ENCODE measurements at regions not wholly inside any gene's neighbourhood (a gene's known extent, or its start where the extent isn't known, plus 50 kb on each side); places are given as distances from the start of the nearest gene placed in this dataset.
"Not testable (repeated sequence)": the region's sequence is repeated elsewhere in the genome, so short reads cannot be mapped to it uniquely, and the experiment has no call there.

DNA sequence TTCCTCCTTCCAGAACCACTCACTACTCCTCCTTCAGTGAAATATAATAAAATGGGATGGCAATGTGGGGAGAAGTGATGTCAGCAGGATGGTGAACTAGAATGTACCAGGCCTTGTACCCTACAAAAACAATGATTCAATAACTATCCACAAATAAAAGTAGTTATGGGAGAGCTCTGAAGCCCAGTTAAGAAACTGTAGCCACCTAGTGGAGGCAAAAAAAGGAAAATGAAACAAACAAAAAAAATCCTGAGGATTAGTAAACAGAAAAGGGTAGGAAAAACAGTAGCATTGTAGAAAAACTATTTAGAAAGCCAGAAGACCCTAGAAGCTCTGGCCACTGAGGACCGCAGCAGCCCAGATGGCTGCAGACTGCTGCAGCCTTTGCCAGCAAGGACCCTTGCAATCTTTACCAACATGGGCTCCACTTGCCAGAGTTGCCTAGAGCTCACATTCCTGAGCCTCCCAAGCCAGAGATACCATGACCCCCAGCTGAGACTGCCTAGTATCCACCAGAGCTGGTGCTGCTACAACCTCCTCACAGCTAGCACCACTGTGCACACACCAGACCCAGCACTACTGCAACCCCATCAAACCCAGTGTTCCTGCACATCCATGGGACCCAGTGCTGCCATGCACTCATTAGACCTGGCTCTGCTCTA lies 259.7 kb upstream of the MSX2 start:
- Histone ChIP-seq H3K4me3 (no peak overlapping the region), H3K9me3 (no peaks in the 10 kb centered on the region), H3K36me3 (no peaks in the 10 kb centered on the region), H3K27me3 (no peaks in the 10 kb centered on the region), H3K27ac (no peak overlapping the region), H3K4me1 (no peaks in the 10 kb centered on the region)
- in situ Hi-C loops (cut with MboI; ENCODE audit: low sequenced_read_pairs in 4 of 4): no loop called here
- DNase-seq (no peak), ATAC-seq (no peak)
- intact Hi-C loops (cut with DNase I; ENCODE audit: low total_unique reads): no loop called here
- no peak for TF ChIP-seq POLR2A (IDR thresholded peaks at IDR 0.05)
- TF ChIP-seq, protein P1, sequence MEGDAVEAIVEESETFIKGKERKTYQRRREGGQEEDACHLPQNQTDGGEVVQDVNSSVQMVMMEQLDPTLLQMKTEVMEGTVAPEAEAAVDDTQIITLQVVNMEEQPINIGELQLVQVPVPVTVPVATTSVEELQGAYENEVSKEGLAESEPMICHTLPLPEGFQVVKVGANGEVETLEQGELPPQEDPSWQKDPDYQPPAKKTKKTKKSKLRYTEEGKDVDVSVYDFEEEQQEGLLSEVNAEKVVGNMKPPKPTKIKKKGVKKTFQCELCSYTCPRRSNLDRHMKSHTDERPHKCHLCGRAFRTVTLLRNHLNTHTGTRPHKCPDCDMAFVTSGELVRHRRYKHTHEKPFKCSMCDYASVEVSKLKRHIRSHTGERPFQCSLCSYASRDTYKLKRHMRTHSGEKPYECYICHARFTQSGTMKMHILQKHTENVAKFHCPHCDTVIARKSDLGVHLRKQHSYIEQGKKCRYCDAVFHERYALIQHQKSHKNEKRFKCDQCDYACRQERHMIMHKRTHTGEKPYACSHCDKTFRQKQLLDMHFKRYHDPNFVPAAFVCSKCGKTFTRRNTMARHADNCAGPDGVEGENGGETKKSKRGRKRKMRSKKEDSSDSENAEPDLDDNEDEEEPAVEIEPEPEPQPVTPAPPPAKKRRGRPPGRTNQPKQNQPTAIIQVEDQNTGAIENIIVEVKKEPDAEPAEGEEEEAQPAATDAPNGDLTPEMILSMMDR (IDR thresholded peaks at IDR 0.05 in 4 of 5, conservative IDR thresholded peaks at IDR 0.05 in 1 of 5): no peak

DNA sequence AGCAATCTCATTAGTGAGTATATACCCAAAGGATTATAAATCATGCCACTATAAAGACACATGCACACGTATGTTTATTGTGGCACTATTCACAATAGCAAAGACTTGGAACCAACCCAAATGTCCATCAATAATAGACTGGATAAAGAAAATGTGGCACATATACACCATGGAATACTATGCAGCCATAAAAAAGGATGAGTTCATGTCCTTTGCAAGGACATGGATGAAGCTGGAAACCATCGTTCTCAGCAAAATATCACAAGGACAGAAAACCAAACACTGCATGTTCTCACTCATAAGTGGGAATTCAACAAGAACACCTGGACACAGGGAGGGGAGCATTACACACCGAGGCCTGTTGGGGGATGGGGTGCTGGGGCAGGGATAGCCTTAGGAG lies 252.9 kb upstream of the MSX2 start:
- H3K36me3 ChIP-seq; H3K9me3 ChIP-seq; H3K27ac ChIP-seq; H3K4me3 ChIP-seq; in situ Hi-C loops (cut with MboI; ENCODE audit: low sequenced_read_pairs in 4 of 4); intact Hi-C loops (cut with DNase I; ENCODE audit: low total_unique reads); ATAC-seq; H3K27me3 ChIP-seq; DNase-seq; H3K4me1 ChIP-seq: not testable (repeated sequence)

DNA sequence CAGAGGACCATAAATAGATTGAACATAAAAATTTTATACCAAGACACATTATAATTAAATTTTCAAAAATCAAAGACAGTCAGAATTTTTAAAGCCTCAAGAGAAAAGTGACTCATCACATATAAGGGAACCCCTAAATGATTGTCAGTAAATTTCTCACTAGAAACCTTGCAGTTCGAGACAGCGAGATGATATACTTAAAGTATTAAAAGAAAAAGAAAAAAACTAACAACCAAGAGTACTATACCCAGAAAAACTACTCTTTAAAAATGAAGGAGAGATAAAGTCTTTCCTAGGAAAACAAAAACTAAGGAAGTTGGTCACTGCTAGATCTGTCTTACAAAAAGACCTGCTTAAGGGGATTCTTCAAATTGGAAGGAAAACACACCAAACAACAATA lies 251.4 kb upstream of the MSX2 start:
- Histone ChIP-seq H3K4me3 (no peak overlapping the region), H3K27ac (no peak overlapping the region), H3K27me3 (no peaks in the 10 kb centered on the region), H3K36me3 (no peaks in the 10 kb centered on the region), H3K4me1 (no peaks in the 10 kb centered on the region), H3K9me3 (peaks cover 0 to 8% (median 0%) of the 10 kb centered on the region in 3 donors)
- intact Hi-C loops (cut with DNase I; ENCODE audit: low total_unique reads): no loop called here
- no peak for ATAC-seq
- in situ Hi-C loops (cut with MboI; ENCODE audit: low sequenced_read_pairs in 4 of 4): no loop called here
- no peak for DNase-seq
- TF ChIP-seq POLR2A (IDR thresholded peaks at IDR 0.05): no peak
- TF ChIP-seq, protein P1 (IDR thresholded peaks at IDR 0.05 in 4 of 5, conservative IDR thresholded peaks at IDR 0.05 in 1 of 5): no peak

DNA sequence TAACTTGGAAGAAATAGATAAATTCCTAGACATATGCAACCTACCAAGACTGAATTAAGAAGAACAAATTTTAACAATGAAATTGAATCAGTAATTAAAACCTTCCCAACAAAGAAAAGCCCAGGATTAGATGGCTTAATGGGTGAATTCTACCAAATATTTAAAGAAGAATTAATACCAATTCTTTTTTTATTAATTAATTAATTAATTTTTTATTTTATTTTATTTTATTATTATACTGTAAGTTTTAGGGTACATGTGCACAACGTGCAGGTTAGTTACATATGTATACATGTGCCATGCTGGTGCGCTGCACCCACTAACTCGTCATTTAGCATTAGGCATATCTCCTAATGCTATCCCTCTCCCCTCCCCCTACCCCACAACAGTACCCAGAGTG lies 248.4 kb upstream of the MSX2 start:
- DNase-seq; in situ Hi-C loops (cut with MboI; ENCODE audit: low sequenced_read_pairs in 4 of 4); H3K27me3 ChIP-seq; ATAC-seq; H3K9me3 ChIP-seq; intact Hi-C loops (cut with DNase I; ENCODE audit: low total_unique reads); H3K36me3 ChIP-seq; H3K4me3 ChIP-seq; H3K27ac ChIP-seq; H3K4me1 ChIP-seq: not testable (repeated sequence)

DNA sequence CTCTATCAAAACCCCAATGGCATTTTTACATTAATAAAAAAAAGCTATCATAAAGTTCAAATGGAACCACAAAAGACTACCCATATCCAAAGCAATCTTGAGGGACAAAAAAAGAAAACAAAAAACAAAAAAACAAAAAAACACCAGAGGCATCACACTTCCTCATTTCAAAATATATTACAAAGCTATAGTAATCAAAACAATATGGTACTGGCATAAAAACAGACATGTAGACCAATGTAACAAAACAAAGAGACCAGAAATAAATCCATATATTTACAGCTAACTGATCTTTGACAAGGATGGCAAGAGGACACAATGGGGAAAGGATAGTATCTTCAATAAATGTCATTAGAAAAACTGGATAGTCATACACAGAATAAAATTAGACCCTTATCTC lies 245.1 kb upstream of the MSX2 start:
- intact Hi-C loops (cut with DNase I; ENCODE audit: low total_unique reads) (no loop called here), in situ Hi-C loops (cut with MboI; ENCODE audit: low sequenced_read_pairs in 4 of 4) (no loop called here)
- no peak for TF ChIP-seq POLR2A (IDR thresholded peaks at IDR 0.05)
- TF ChIP-seq, protein P1 (IDR thresholded peaks at IDR 0.05 in 4 of 5, conservative IDR thresholded peaks at IDR 0.05 in 1 of 5): no peak
- Histone ChIP-seq H3K9me3 (peaks cover 0 to 4% (median 0%) of the 10 kb centered on the region in 3 donors), H3K27ac (no peak overlapping the region), H3K36me3 (no peaks in the 10 kb centered on the region), H3K4me1 (no peaks in the 10 kb centered on the region), H3K27me3 (peaks cover 0 to 2% (median 0%) of the 10 kb centered on the region in 3 donors), H3K4me3 (no peak overlapping the region)
- DNase-seq: no peak
- ATAC-seq: no peak

DNA sequence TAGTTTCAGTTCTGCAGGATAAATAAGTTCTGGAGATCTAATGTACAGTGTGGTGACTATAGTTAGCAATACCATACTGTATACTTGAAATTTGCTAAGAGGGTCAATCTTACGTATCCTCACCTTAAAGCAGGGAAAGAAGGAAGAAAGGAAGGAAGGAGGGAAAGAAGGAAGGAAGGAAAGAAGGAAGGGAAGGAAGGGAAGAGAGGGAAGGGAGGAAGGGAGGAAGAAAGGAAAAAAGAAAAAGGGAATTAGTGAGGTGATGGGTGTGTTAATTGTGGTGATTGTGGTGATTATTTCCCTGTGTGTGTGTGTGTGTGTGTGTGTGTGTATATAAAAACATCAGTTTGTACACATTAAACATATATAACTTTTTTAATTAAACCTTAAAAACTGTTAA lies 242.6 kb upstream of the MSX2 start:
- Histone ChIP-seq H3K4me1 (no peaks in the 10 kb centered on the region), H3K27me3 (peaks cover 0 to 8% (median 0%) of the 10 kb centered on the region in 3 donors), H3K9me3 (no peaks in the 10 kb centered on the region), H3K4me3 (no peak overlapping the region), H3K27ac (no peak overlapping the region), H3K36me3 (no peaks in the 10 kb centered on the region)
- ATAC-seq (no peak), DNase-seq (no peak)
- intact Hi-C loops (cut with DNase I; ENCODE audit: low total_unique reads) (no loop called here), in situ Hi-C loops (cut with MboI; ENCODE audit: low sequenced_read_pairs in 4 of 4) (no loop called here)
- no peak for TF ChIP-seq POLR2A (IDR thresholded peaks at IDR 0.05)
- TF ChIP-seq, protein P1 (IDR thresholded peaks at IDR 0.05 in 4 of 5, conservative IDR thresholded peaks at IDR 0.05 in 1 of 5): no peak

Measured in gastrocnemius medialis (tissue), 4 donors.